HPDE6-E6E7 (cell line): ENCODE measurements at regions not wholly inside any gene's neighbourhood (a gene's known extent, or its start where the extent isn't known, plus 50 kb on each side); places are given as distances from the start of the nearest gene placed in this dataset.
"Not testable (repeated sequence)": the region's sequence is repeated elsewhere in the genome, so short reads cannot be mapped to it uniquely, and the experiment has no call there.

Source experiments
- DNase-seq: peaks from one replicate; pipeline ENCODE4 v3.0.0; 2011; ENCODE audit warnings: missing footprints; ENCODE audit errors: extremely low spot score

- peak; percentile 64 for DNase-seq
Measured at GRCh38 chr3:177358091-177358976, 161.1 kb upstream of the TBL1XR1 start.

GRCh38 chr3:177358977-177359592 is 161.8 kb upstream of the TBL1XR1 start:
- no peak for DNase-seq

GRCh38 chr3:177359593-177360357 is 162.5 kb upstream of the TBL1XR1 start:
- peak; percentile 97 for DNase-seq

- no peak for DNase-seq
Measured at GRCh38 chr3:177361081-177361938, 164.0 kb upstream of the TBL1XR1 start.

- no peak for DNase-seq
Measured at GRCh38 chr3:177362626-177363025, 165.3 kb upstream of the TBL1XR1 start.

GRCh38 chr3:177364236-177364635 is 167.0 kb upstream of the TBL1XR1 start:
- no peak for DNase-seq

GRCh38 chr3:177365294-177365693 is 168.0 kb upstream of the TBL1XR1 start:
- DNase-seq = not testable (repeated sequence)

- DNase-seq = no peak
Measured at GRCh38 chr3:177367788-177368187, 170.5 kb upstream of the TBL1XR1 start.

- no peak for DNase-seq
Measured at GRCh38 chr3:177370246-177370822, 173.1 kb upstream of the TBL1XR1 start.

GRCh38 chr3:177371146-177371545 is 173.9 kb upstream of the TBL1XR1 start:
- DNase-seq = no peak

GRCh38 chr3:177371888-177372287 is 174.6 kb upstream of the TBL1XR1 start:
- DNase-seq = no peak

GRCh38 chr3:177374323-177374722 is 177.0 kb upstream of the TBL1XR1 start:
- no peak for DNase-seq

GRCh38 chr3:177375316-177375715 is 178.0 kb upstream of the TBL1XR1 start:
- no peak for DNase-seq

GRCh38 chr3:177377166-177377565 is 179.9 kb upstream of the TBL1XR1 start:
- DNase-seq = peak; percentile 43

GRCh38 chr3:177378168-177378567 is 180.9 kb upstream of the TBL1XR1 start:
- DNase-seq = no peak

- no peak for DNase-seq
Measured at GRCh38 chr3:177379045-177379444, 181.8 kb upstream of the TBL1XR1 start.

GRCh38 chr3:177381070-177381469 is 183.8 kb upstream of the TBL1XR1 start:
- DNase-seq = no peak

GRCh38 chr3:177382944-177383343 is 185.7 kb upstream of the TBL1XR1 start:
- no peak for DNase-seq

- no peak for DNase-seq
Measured at GRCh38 chr3:177385186-177385585, 187.9 kb upstream of the TBL1XR1 start.

- peak; percentile 23 for DNase-seq
Measured at GRCh38 chr3:177385831-177386301, 188.6 kb upstream of the TBL1XR1 start.

- DNase-seq = no peak
Measured at GRCh38 chr3:177388209-177388608, 190.9 kb upstream of the TBL1XR1 start.
